GM18858 (cell line): ENCODE measurements at regions not wholly inside any gene's neighbourhood (a gene's known extent, or its start where the extent isn't known, plus 50 kb on each side); places are given as distances from the start of the nearest gene placed in this dataset.
"Not testable (repeated sequence)": the region's sequence is repeated elsewhere in the genome, so short reads cannot be mapped to it uniquely, and the experiment has no call there.

Experiments
- ATAC-seq: cut with Tn5 transposase; IDR thresholded peaks from one replicate; pipeline ENCODE4 v1.9.1; 2021; ENCODE audit not compliant: unreplicated experiment

DNA sequence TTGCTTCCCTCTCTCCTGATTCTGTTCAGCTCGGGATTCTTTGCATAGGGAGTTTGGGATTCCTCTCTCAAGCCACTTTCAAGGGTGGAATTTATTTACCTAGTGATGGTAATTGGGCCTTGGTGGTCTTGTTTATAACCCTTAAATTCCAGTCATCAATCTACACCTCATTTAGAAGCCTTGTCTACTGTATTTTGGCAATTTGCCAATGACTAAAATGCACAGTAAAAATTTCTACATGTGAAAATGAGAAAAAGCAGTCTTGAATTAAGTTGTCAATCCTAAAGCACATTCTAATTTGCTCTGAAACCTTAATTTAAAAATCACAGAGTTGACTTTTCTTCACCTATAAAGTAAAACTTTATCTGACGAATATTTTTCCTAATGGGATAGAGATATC is 749.2 kb upstream of the CRIM1 start:
- no peak for ATAC-seq

DNA sequence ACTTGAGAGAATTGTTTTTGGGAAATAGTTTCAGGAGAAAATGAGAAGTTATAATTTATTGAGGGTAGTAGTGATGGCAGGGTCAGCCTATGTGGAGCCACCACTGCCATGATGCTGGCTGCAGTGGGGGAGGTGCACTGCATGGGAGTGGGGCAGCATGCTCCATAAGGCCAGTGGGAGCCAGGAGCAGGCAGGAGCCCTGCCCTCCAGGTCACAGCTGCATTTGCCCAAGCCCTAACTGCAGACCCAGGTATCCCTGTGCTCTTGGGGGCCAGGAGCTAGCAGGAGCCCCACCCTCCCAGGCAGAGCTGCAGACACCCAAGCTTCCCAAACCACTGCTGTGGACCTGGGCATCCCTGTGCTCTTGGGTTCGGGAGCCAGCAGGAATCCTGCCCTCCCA is 757.3 kb upstream of the CRIM1 start:
- ATAC-seq = no peak

DNA sequence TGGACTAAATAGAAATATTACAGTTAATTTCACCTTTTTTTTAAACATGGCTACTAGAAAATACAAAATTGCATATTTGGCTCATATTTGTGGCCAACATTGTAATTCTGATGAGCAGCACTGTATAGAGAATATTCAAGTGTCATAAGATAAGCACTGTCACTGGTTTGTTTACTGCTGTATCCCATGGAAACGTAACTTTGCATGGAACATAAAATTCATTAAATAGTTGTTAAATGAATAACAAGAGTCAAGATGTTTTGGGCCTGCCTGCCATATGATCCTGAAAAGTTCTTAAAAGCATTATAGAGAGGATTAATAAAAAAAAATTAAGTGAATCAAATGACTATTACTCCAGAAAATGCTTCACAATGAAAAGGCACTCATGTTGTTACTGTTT is 763.7 kb upstream of the CRIM1 start:
- no peak for ATAC-seq

DNA sequence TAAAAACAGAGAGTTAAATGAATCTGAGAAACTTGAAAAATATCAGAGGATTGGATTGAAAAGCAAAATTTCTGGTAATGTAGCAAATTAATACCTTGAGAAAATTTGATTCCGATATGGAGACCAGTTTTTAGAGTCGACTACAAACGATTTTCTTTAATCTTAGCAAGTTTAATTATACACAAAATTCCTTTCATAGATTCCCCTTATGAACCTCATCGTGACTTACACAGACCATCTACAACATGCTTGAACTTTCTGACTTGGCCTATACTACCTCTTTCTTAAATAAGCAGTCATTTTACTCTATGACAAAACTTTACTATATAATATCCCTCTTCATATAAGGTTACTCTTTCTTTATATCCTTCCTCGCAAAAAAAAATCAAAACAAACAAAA is 769.6 kb upstream of the CRIM1 start:
- no peak for ATAC-seq

DNA sequence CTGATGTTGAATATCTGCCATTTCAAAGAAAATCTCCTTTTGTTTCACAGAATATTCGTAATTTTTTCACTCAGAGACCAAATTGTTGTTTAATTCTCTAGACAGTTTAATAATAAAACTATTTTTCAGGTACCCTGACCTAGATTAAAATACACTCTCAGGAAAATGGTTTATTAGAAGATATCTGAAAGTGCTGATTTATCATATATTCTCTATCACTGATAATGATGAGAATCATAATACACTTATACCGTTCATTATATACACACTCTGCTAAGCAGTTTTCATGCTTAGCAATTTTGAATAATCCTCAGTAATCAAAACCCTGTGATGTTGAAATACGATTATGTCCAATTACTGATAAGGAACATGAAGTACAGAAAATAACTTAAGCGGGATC is 772.9 kb upstream of the CRIM1 start:
- ATAC-seq = no peak

DNA sequence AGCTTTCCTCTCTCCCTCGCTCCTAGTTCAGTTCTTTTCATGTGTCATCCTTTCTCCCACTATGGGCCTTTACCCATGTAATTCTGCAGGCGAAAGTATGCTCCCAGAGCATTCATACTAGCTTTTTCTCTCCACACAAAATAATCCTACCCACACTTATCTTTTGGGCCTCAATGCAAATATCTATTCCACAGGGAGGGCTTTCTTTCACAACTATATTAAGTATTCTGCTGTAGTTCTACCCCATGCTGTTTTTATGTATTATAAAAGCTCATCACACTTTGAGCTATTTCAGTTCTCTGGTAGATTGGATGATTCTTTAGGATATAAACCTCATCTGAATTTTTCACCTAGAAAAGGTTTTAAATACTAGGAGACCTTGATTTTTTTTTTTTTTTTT is 774.6 kb upstream of the CRIM1 start:
- no peak for ATAC-seq

DNA sequence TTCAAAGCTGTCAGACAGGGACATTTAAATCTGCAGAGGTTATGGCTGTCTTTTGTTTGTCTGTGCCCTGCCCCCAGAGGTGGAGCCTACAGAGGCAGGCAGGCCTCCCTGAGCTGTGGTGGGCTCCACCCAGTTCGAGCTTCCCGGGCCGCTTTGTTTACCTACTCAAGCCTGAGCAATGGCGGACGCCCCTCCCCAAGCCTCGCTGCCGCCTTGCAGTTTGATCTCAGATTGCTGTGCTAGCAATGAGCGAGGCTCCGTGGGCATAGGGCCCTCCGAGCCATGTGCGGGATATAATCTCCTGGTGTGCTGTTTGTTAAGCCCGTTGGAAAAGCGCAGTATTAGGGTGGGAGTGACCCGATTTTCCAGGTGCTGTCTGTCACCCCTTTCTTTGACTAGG is 787.0 kb upstream of the CRIM1 start:
- not testable (repeated sequence) for ATAC-seq

DNA sequence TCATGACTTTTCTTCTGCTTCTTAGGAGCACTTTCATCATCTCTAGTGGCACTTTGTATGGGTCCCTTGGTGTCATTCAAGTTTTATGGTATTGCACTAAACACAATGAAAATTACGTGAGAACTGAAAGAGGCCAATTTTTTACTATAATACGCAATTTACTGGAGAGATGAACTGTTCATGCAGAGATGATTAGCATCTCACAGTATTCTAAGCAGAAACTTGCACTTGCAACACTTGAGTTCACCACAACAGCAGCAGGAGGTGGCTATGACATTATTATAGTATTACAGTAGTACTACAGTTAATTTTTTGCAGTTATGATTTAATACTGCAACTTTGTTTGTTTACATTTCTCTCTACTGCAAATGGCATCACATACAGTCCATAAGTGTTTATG is 793.1 kb upstream of the CRIM1 start:
- no peak for ATAC-seq

DNA sequence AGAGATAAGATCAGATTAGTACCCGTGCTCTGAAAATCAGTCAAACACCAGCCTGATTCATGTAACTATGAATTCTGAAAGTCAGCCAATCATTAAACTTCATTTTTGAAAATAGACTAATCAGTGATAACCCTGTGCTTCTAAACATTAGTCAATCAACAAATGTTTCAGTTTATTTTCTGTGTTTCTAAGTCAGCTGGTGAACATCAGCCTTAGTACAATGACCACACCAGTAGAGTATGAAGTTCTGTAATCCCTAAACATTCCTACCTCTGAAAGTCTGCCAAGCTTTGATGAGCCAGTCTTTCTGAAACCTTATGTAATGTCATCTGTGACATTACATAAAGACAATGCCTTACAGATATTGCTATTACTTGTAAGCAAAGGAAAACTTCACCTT is 807.4 kb upstream of the CRIM1 start:
- no peak for ATAC-seq

DNA sequence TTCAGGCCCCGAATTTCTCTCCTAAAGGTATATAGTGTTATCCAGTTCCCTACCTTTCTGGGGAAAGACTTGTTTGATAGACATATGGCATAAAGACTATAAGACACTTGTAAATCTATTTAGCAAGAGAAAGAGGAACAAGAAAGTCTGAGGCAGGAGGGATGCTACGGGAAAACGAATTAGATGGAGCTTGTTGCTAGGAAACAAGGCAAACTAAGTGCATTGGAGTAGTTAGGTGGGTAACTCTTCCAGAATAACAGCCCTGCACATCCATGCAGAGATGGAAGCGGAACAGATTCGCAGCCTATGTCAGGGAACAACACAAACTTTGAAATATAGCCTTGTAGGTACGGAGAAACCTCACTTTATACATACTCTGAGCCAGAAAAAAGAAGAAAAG is 810.3 kb upstream of the CRIM1 start:
- no peak for ATAC-seq

DNA sequence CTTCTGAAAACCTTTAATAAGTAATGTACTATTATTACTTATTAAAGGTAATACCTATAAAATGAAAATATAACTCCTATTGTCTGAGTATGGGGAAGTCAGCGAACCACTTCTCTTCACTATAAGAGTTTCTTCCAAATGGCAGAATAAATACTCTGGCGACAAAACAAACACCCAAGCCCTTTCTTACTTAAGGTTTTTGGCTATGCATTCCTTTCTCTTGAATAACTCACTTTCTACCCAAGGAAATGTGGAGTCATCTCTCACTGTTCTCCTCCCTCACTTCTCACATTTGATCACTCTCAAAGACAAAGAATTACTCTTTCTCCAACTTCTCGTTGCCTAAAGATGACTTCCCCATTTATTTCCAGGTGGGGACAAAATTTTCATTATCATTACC is 816.8 kb upstream of the CRIM1 start:
- ATAC-seq = no peak

DNA sequence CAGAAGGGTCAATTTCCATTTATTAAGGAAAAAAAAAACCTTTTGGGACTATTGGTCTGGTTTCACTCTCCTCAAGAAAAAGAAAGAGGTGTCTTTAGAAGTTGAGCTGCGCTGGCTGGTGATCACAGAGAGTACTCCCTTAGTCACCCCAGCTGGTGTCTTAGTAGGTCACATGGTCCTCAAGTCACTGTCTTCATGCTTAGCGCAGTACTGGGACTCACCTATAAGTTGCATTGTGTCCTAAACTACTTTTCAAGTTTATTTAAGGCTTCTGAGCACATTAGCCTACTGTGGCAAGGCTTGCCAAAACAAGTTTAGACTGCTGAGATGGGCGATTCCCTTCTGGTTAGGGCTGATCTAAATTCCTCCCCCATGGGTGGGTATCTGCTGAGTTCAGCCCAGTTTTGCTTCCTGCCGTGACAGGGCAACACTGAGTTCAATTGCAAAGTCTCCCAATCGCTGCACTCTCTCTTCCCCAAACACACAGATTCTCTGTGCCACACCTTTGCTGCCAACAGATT is 824.9 kb upstream of the CRIM1 start:
- ATAC-seq = no peak

DNA sequence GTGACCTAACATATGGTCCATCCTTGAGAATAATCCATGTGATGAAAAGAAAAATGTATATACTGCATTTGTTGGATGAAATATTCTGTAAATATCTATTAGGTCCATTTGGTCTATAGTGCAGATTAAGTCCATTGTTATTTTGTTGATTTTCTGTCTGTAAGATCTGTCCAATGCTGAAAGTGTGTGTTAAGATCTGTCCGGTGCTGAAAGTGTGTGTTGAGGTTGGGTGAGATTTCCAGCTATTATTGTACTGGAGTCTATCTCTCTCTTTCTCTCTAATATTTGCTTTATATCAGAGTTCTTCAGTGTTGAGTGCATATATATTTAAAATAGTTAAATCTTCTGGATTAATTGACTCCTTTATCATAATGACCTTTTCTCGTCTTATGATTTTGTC is 828.8 kb upstream of the CRIM1 start:
- no peak for ATAC-seq

DNA sequence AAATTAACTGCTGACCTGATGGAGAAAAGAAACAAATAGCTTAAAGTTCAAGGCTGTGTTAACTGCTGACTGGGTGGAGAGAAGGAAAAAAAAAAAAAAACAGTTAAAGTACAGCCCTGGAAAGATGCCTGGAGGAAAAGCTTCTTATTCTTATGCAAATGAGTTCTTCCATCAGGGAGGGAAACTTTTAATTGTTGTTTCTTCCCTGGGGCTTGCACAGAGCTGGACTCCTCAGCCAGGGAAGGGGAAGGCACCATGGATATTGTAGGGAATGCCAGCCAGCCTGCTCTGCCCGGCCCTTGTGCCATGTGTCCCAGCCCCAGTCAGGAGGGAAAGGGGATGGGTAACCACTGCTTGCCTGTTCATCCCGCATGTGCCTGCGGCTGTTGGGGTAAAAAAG is 833.1 kb upstream of the CRIM1 start:
- ATAC-seq = no peak

DNA sequence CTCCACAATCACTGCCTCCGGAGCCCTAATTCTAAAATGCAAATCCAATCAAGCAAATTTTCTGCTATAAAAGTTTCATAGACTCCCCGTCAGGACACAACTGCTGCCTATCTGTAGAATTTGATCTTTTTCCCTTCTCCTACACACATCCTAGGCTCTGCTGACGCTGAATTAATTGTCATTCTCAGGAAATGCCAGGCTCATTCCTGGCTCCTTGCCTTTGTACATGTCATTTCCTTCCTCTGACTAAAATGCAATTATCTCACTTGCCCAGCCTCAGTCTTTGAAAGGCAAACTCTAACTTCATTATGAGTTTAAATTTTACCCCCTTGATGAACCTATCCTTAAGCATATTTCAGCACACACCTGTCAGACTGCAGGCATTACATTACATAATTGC is 844.9 kb upstream of the CRIM1 start:
- no peak for ATAC-seq

DNA sequence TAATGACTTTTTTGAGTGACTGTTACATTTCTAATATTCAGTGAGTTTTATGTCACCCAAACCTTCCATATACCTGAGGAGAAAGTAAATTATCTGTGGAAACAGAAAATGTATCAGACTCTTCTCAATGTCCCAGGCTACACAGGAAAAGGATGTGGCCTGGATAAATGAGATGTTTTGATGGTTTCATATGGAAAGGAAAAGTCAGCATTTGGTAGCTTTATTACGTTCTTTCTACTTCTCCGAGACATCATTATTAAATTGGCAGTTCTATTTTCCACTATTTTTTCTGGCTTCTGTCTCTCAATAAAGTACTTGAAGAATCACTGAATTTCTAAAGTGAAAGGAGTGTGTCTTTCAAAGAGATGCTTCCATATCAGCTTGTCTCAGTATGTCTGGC is 847.0 kb upstream of the CRIM1 start:
- no peak for ATAC-seq

DNA sequence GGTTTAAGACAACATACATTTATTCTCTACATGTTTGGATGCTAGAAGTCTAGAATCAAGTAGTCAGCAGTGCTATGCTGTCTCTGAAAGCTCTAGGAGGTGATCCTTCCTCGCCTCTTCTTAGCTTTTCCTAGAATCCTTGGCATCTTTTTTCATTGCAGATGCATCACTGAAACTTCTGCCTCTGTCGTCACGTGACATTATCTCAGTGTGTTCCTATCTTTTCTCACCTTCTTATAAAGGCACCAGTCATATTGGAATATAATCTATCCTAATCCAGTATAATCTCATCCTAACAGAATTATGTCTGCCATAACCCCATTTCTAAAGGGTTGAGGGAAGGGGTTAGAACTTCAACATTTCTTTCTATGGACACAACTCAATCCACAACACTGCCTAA is 851.2 kb upstream of the CRIM1 start:
- ATAC-seq = no peak

DNA sequence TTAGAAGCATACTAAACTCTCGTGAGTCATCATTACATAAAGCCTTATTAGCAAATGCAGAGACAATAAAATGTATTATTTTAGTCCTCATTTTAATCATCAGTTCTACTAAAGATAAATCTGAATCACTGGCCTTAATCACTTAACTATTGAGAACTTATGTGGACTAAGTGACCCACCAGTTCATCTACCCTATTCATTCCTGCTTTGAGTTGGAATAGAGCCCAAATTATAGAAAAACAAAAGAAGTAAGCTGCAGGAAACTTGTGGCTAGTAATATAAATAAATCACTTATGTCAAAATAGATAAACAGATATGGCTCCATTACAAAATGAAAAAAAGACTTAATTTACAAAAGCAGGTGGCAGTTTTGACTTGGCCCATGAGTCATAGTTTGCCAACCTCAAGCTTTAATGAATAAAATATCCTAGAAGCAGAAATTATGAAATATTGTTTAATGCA is 851.8 kb upstream of the CRIM1 start:
- ATAC-seq = no peak

DNA sequence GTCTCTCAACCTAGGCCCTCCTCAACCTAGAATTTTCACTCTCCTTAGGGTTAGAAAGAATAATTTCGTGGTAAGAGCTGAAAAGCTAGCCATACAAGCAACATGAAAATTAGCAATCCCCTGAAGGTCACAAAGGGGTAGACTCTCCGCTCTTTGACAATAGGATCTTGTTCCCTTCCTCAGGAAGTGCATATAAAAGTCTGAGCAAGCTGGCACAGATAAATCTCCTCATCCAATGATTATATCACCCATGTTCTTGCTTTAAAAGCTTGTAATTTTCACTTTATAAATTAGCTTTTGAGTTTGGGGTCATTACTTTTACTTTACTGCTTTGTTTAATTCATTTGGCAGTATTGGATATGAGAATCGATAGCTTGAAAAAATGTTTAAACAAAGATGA is 852.3 kb upstream of the CRIM1 start:
- no peak for ATAC-seq

DNA sequence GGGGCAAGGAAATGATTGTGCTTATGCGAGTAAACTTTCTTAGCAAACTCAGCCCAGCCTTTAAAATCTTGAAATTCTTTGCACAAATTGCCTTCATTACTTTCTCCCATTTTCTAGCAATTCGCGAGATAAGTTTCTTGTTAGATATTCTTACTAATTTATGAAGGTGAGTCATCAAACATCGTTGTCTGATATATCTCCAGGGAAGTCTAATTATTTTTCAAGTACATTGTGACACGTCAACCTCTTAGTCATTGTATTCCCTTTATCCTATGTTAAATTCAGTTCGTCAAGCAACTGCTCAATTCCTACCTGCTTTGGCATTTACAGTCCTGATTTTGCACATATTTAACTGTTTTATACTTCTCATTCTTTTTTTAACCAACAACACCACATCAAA is 854.5 kb upstream of the CRIM1 start:
- ATAC-seq = no peak

DNA sequence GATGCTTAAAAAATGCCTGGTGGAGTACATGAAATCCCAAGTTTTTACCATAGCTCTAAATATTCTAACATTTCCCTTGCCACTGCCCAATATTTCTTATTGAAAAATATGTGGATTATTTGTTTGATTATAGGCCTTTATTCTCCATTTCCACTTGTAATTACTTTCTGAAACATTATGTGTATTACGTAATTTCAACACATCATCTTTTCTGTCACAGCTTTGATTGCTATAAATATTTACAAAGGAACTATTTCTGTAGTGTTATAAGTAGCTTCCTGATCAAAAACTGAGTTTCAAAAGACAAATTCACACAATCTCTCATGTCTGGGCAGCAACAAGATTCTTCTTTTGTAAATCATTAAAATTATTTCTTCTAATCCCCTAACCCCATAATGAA is 859.6 kb upstream of the CRIM1 start:
- ATAC-seq = no peak

DNA sequence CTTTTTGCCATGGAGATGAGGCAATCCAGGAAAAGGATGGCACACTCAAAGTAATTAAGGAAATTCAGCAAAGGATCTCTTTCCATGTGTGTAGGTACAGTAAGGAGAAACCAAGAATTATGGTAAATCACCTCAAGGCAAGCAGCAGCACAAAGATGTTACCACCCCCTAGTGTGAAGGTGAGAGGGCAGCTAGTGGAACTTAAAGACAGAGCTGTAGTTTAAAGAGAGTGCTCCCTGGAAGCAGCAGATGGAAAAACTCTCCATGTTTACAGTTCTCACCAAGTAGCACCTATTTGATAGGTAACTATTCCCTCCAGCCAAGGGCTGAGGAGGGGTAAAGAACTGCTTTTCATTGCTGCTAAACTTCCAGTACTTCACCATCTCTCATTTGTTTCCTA is 860.4 kb upstream of the CRIM1 start:
- no peak for ATAC-seq

DNA sequence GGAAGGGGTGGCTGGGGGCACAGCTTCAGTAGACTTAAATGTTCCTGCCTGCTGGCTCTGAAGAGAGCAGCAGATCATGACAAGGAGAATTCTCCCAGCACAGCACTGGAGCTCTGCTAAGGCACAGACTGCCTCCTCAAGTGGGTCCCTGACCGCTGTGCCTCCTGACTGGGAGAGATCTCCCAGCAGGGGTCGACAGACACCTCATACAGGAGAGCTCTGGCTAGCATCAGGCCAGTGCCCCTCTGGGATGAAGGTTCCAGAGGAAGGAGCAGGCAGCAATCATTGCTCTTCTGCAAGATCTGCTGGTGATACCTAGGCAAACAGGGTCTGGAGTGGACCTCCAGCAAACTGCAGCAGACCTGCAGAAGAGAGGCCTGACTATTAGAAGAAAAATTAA is 877.5 kb upstream of the CRIM1 start:
- not testable (repeated sequence) for ATAC-seq

DNA sequence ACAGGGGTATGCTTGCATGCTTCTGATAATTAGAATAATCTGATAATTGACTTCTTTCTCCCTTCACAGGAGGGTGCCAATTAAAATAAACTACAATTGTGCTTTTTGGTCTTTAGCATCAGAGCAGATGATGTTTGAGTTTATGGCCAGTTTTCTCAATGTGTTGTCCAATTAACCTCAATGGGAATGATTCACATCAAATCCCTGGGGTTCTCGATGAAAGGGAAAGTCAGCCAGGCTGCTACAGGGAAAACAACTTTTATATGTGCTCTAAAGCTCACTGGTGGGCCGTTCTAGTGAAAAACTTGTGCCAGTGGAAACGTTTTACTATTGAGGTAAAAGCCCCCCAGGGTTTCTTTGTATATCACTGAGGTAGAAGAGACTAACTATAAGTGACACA is 887.3 kb upstream of the CRIM1 start:
- ATAC-seq = no peak
